22Rv1 (cell line): ENCODE measurements at regions not wholly inside any gene's neighbourhood (a gene's known extent, or its start where the extent isn't known, plus 50 kb on each side); places are given as distances from the start of the nearest gene placed in this dataset.

ENCODE experiments used
- ZFX ChIP-seq: fragments of 450-650 bp; IDR thresholded peaks from 2 replicates; pipeline ENCODE4 v1.6.1; 2017; ENCODE audit warnings: antibody characterized with exemption, borderline replicate concordance
- TF ChIP-seq, protein P1 (sequence below): fragments of 450-650 bp; IDR thresholded peaks from 2 replicates; pipeline ENCODE4 v1.5.1; 2017; ENCODE audit warnings: mild to moderate bottlenecking

GRCh38 chr3:117630469-117630868, 920.9 kb downstream of the TUSC7 start:
- TF ChIP-seq, protein P1, sequence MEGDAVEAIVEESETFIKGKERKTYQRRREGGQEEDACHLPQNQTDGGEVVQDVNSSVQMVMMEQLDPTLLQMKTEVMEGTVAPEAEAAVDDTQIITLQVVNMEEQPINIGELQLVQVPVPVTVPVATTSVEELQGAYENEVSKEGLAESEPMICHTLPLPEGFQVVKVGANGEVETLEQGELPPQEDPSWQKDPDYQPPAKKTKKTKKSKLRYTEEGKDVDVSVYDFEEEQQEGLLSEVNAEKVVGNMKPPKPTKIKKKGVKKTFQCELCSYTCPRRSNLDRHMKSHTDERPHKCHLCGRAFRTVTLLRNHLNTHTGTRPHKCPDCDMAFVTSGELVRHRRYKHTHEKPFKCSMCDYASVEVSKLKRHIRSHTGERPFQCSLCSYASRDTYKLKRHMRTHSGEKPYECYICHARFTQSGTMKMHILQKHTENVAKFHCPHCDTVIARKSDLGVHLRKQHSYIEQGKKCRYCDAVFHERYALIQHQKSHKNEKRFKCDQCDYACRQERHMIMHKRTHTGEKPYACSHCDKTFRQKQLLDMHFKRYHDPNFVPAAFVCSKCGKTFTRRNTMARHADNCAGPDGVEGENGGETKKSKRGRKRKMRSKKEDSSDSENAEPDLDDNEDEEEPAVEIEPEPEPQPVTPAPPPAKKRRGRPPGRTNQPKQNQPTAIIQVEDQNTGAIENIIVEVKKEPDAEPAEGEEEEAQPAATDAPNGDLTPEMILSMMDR, result no peak
- TF ChIP-seq ZFX, result no peak
